Heart right ventricle (tissue), 16 donors: ENCODE measurements at regions not wholly inside any gene's neighbourhood (a gene's known extent, or its start where the extent isn't known, plus 50 kb on each side); places are given as distances from the start of the nearest gene placed in this dataset.
A peak's percentile ranks its signal among the peaks of the same experiment; 100 is the strongest.

Source experiments
- ATAC-seq, 8 donors: fragments of 200-7000 bp; cut with Tn5 transposase; one replicate each; pipeline ENCODE4 v1.9.1; 2020; ENCODE audit warnings: mild to moderate bottlenecking in 8 of 8, moderate library complexity in 8 of 8, moderate number of reproducible peaks in 1 of 8
- DNase-seq, 2 donors: peaks; one replicate each; pipeline ENCODE4 v3.0.0-alpha.2; 2020
- H3K27ac ChIP-seq, 10 donors: fragments of 200-600 bp; sonication (generic) in 2 of 10; one replicate each; pipeline versions ENCODE4 v1.5.0 to v1.8.0; 2020 to 2022; ENCODE audit warnings: mild to moderate bottlenecking in 3 of 10
- H3K27me3 ChIP-seq, 7 donors: fragments of 200-600 bp; one replicate each; pipeline ENCODE4 v1.8.0; 2021 to 2022; ENCODE audit warnings: mild to moderate bottlenecking in 2 of 7
- H3K36me3 ChIP-seq, 9 donors: fragments of 200-600 bp; sonication (generic) in 1 of 9; one replicate each; pipeline versions ENCODE4 v1.5.0 to v1.8.0; 2020 to 2022; ENCODE audit warnings: mild to moderate bottlenecking in 2 of 9
- H3K4me1 ChIP-seq, 9 donors: fragments of 200-600 bp; sonication (generic) in 1 of 9; one replicate each; pipeline versions ENCODE4 v1.5.0 to v1.8.0; 2020 to 2022; ENCODE audit warnings: mild to moderate bottlenecking in 4 of 9
- H3K4me3 ChIP-seq, 10 donors: fragments of 200-600 bp; sonication (generic) in 2 of 10; one replicate each; pipeline versions ENCODE4 v1.5.0 to v1.8.0; 2020 to 2022; ENCODE audit warnings: mild to moderate bottlenecking in 7 of 10, moderate library complexity in 2 of 10
- H3K9me3 ChIP-seq, 11 donors: fragments of 200-600 bp in 10 of 11; sonication (generic) in 2 of 11; one replicate each; pipeline versions ENCODE4 v1.5.0 to v1.8.0; 2013 to 2022; ENCODE audit warnings: mild to moderate bottlenecking in 2 of 11, control low read depth in 1 of 11, moderate library complexity in 1 of 11
- CTCF ChIP-seq, 9 donors: fragments of 200-600 bp; sonication (generic) in 2 of 9; IDR thresholded peaks; one replicate each; pipeline versions ENCODE4 v1.5.0 to v1.8.0; 2021 to 2022; ENCODE audit warnings: antibody characterized with exemption in 9 of 9, mild to moderate bottlenecking in 5 of 9, moderate library complexity in 1 of 9
- WGBS, 2 donors: extraction: QIAGEN DNeasy Blood & Tissue Kit; methylation state at CpG; one replicate each; pipeline ENCODE4 v1.1.7; 2013; ENCODE audit warnings: inconsistent platforms in 1 of 2; 5-methylcytosine and 5-hydroxymethylcytosine counted together
- intact Hi-C, 10 donors: fragments of 100-400 bp; cut with DNase I; formaldehyde crosslinking; loops; one replicate each; pipeline versions ENCODE4 v1.11.1 to v1.14.2; 2022
- donor health status: Arrhythmogenic right ventricular cardiomyopathy.
- donor health status: ischemic (EF 13 %, LVEDD 7.1; RV severe dilation, severe dysfunction).
- donor health status: healthy with polysubstance abuse.
- donor health status: DM: no; HTN: yes; CAD: no.
- donor health status: DM: no; HTN: no; CAD: no.
- donor health status: ischemic (EF 25% LVEDD 6.9; RV normal size, moderate dysfunction).
- donor health status: ischemic (EF 25% LVEDD 5.7; RV mildly dilated, moderate dysfunction).
- donor health status: healthy.
- donor health status: DM: yes; HTN: yes; CAD: no.
- donor health status: Ischemic cardiomyopathy.
- donor health status: ischemic (EF 35%, LVEDD 5.7; RV mildly dilated, moderate dysfunction).
- donor health status: nonischemic (EF 11% LVEDD 7.7; RV severe dilation, severe dysfunction).
- donor health status: DM: yes; HTN: yes; CAD: no.
- donor health status: PGD.
- donor health status: ischemic (EF 29% LVEDD 5.4; RV normal size, mild dysfunction).
- donor health status: nonischemic (EF 23%, LVEDD 6.1; RV moderate dilation, normal function).

- ATAC-seq (no peak), DNase-seq (no peak)
- no peaks in the 10 kb centered on the region for H3K9me3 ChIP-seq
- no peak overlapping the region for H3K27ac ChIP-seq
- no peak overlapping the region for H3K4me3 ChIP-seq
- no peaks in the 10 kb centered on the region for H3K27me3 ChIP-seq
- WGBS, 2 donors: 80 to 86% methylated on average over 1 of the region's 1 CpG
- TF ChIP-seq CTCF (IDR thresholded peaks at IDR 0.05): no peak
- intact Hi-C loops: loop anchor here in 1 of 10 donors (5.0 kb wide), 1 partner anchor 109 kb away; no protein-coding TSS in a partner anchor
- peaks cover 1 to 57% (median 15%) of the 10 kb centered on the region in 9 donors for H3K4me1 ChIP-seq
- no peaks in the 10 kb centered on the region for H3K36me3 ChIP-seq
Measured at GRCh38 chr6:105595829-105596228, 192.9 kb upstream of the PREP start.

GRCh38 chr6:105594821-105595220 lies 191.9 kb upstream of the PREP start:
- TF ChIP-seq CTCF (IDR thresholded peaks at IDR 0.05): no peak
- no peak for ATAC-seq
- intact Hi-C loops: loop anchor here in 1 of 10 donors (5.0 kb wide), 1 partner anchor 108 kb away; no protein-coding TSS in a partner anchor
- peaks cover 0 to 48% (median 11%) of the 10 kb centered on the region in 9 donors for H3K4me1 ChIP-seq
- no peak overlapping the region for H3K27ac ChIP-seq
- no peaks in the 10 kb centered on the region for H3K36me3 ChIP-seq
- no peak overlapping the region for H3K4me3 ChIP-seq
- H3K9me3 ChIP-seq: no peaks in the 10 kb centered on the region
- 85 to 92% methylated on average over 4 of the region's 4 CpGs for WGBS, 2 donors
- H3K27me3 ChIP-seq: no peaks in the 10 kb centered on the region
- DNase-seq: no peak

DNA sequence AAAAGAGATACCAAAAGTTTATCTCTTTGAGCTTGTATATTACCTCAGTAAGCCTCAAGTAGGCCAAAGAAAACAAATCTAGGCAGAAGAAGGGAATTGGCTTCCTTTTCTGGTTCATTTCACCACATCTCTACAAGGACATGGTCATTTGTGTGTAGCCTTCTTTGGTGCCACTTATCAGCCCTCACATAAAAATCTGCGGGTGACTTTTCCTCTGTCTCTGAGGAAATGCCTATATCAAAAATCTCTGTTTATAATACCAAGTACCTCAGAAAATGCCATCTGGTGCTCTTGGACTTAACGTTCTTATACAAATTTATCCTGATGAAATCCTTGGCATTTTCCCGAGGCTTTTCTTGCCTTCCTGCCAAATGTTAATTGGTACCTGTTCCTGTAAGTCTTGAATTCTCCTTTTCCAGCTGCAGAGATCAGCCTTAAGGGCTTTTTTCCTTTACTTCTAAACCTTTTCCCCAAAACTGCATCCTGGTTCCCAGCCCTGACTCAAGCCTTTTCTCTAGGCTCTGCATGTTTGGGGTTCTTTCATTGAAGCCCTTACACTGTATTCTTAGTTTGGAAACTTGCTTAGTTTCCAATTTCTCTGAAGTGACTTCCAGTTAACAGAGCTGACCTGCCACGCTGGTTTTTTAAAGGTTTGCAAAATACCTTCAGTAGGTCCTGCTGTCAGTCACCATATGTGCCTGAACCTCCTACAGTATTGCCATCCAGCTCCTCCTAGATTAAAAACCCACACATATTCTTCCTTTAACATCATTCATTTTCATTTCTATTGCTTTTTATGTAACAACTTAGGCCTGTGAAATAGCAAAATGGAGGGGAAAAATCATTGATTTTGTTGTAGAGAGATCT lies 191.2 kb upstream of the PREP start:
- H3K4me1 ChIP-seq: peaks cover 0 to 44% (median 11%) of the 10 kb centered on the region in 9 donors
- DNase-seq: no peak
- ATAC-seq: peak in 1 of 8 donors; percentile 25
- WGBS, 2 donors: 52 to 65% methylated on average over 4 of the region's 4 CpGs
- peak overlapping the region in 1 of 10 donors; percentile 20 for H3K27ac ChIP-seq
- H3K9me3 ChIP-seq: no peaks in the 10 kb centered on the region
- TF ChIP-seq CTCF (IDR thresholded peaks at IDR 0.05): no peak
- H3K27me3 ChIP-seq: no peaks in the 10 kb centered on the region
- no peak overlapping the region for H3K4me3 ChIP-seq
- no peaks in the 10 kb centered on the region for H3K36me3 ChIP-seq
- intact Hi-C loops: no loop called here

- no peaks in the 10 kb centered on the region for H3K36me3 ChIP-seq
- H3K27me3 ChIP-seq: no peaks in the 10 kb centered on the region
- DNase-seq (no peak), ATAC-seq (no peak)
- no peak for TF ChIP-seq CTCF (IDR thresholded peaks at IDR 0.05)
- no peaks in the 10 kb centered on the region for H3K9me3 ChIP-seq
- intact Hi-C loops: no loop called here
- H3K4me1 ChIP-seq: peaks cover 0 to 44% (median 11%) of the 10 kb centered on the region in 9 donors
- H3K27ac ChIP-seq: no peak overlapping the region
- H3K4me3 ChIP-seq: no peak overlapping the region
- 58 to 72% methylated on average over 4 of the region's 4 CpGs for WGBS, 2 donors
Measured at GRCh38 chr6:105593056-105593690, 190.3 kb upstream of the PREP start.
